SK-N-SH (cell line): ENCODE measurements at regions not wholly inside any gene's neighbourhood (a gene's known extent, or its start where the extent isn't known, plus 50 kb on each side); places are given as distances from the start of the nearest gene placed in this dataset.

Source experiments
- ELF1 ChIP-seq: IDR thresholded peaks from 2 replicates; pipeline ENCODE4 v1.4.0; 2012
- FOXM1 ChIP-seq: IDR thresholded peaks from 2 replicates; pipeline ENCODE4 v1.4.0; 2012; ENCODE audit warnings: low read depth, mild to moderate bottlenecking
- POLR2AphosphoS5 ChIP-seq: IDR thresholded peaks from 2 replicates; pipeline ENCODE4 v1.6.1; 2012; ENCODE audit warnings: low read depth, low read length
- RAD21 ChIP-seq: IDR thresholded peaks from 2 replicates; pipeline ENCODE4 v1.6.1; 2012; ENCODE audit warnings: mild to moderate bottlenecking, low read length
- RCOR1 ChIP-seq: fragments of 150-350 bp; IDR thresholded peaks from 2 replicates; pipeline ENCODE4 v1.6.1; 2017; ENCODE audit warnings: antibody characterized with exemption, low read length
- TF ChIP-seq, protein P1 (sequence below): fragments of 200-600 bp; sonication (generic); IDR thresholded peaks from 2 replicates; pipeline ENCODE4 v1.6.1; 2017; ENCODE audit warnings: antibody characterized with exemption, mild to moderate bottlenecking, moderate library complexity

DNA sequence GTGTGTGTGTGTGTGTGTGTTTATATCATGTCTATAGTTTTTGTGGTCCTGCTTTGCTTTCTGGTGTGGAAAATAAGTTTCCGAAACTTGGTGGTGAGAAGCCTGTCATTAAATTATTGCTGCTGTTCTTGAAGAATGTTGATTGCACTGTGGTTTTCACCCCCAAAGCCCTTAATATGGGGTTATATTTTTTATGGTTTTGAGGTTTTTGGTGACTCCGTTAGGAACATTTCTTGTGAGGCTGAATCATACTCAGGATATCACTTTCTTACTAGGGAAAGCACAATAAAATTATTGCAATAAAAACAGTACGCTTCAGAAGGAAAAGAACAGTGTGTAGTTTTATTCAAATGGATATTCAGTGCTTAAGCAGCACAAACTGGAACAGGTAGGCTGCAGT is 539.1 kb upstream of the MAGEB18 start:
- TF ChIP-seq, protein P1, sequence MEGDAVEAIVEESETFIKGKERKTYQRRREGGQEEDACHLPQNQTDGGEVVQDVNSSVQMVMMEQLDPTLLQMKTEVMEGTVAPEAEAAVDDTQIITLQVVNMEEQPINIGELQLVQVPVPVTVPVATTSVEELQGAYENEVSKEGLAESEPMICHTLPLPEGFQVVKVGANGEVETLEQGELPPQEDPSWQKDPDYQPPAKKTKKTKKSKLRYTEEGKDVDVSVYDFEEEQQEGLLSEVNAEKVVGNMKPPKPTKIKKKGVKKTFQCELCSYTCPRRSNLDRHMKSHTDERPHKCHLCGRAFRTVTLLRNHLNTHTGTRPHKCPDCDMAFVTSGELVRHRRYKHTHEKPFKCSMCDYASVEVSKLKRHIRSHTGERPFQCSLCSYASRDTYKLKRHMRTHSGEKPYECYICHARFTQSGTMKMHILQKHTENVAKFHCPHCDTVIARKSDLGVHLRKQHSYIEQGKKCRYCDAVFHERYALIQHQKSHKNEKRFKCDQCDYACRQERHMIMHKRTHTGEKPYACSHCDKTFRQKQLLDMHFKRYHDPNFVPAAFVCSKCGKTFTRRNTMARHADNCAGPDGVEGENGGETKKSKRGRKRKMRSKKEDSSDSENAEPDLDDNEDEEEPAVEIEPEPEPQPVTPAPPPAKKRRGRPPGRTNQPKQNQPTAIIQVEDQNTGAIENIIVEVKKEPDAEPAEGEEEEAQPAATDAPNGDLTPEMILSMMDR, result no peak
- TF ChIP-seq FOXM1 (no peak), ELF1 (no peak), POLR2AphosphoS5 (no peak), RAD21 (no peak), RCOR1 (no peak)
